Stimulated activated CD4-positive, alpha-beta T cell treated with anti-CD3 and anti-CD28 coated beads, Interleukin-15, amount 100 ng/mL, for 48 hours (primary cell): ENCODE measurements at regions not wholly inside any gene's neighbourhood (a gene's known extent, or its start where the extent isn't known, plus 50 kb on each side); places are given as distances from the start of the nearest gene placed in this dataset.
"Not testable (repeated sequence)": the region's sequence is repeated elsewhere in the genome, so short reads cannot be mapped to it uniquely, and the experiment has no call there.

Experiments
- DNase-seq, 2 donors: peaks; one replicate each; pipeline ENCODE4 v3.0.0-alpha.2; 2020; ENCODE audit warnings: low read depth in 2 of 2

GRCh38 chr7:50251765-50252164, 52.8 kb upstream of the IKZF1 start:
- DNase-seq, result no peak

- no peak for DNase-seq
Observed at GRCh38 chr7:50246551-50246950, 58.0 kb upstream of the IKZF1 start.

DNA sequence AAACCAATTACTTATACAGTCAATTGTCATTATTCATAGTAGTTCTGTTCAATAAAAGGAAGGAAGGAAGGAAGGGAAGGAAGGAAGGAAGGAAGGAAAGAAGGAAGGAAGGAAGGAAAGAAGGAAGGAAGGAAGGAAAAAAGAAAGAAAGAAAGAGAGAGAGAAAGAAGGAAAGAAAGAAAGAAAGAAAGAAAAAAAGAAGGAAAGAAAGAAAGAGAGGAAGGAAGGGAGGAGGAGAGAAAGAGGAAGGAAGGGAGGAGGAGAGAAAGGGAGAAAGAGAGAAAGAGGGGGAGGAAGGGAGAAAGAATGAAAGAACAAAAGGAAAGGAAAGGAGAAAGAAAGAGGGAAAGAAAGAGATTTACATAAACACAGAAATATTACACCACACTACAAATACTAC, 62.4 kb upstream of the IKZF1 start:
- DNase-seq, result not testable (repeated sequence)

DNA sequence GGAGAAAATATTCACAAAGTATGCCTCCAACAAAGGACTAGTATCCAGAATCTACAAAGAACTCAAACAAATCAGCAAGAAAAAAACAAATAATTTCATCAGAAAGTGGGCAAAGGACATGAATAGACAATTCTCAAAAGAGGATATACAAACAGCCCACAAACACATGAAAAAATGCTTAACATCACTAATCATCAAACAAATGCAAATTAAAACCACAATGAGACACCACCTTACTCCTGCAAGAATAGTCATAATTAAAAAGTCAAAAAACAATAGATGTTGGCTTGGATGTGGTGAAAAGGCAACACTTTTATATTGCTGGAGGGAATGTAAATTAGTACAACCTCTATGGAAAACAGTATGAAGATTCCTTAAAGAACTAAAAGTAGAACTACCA, 63.8 kb upstream of the IKZF1 start:
- not testable (repeated sequence) for DNase-seq

DNA sequence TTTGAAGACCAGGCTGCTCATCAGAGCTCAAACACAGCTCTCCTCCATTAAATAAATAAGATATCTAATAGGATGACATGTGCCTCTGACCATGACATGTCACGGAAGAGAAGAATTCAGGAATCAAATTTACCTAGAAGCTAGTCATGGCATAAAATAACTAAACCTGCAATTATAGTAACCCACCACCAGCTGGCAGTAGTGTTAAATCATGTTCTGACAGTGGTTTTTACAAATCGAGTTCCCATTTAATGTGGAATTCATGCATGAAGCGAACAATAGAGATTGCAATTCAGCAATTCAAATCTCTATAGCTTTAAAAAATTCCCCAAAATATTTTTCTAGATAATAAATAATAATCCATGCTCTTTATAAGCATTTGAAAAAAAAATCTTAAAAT, 74.6 kb upstream of the IKZF1 start:
- no peak for DNase-seq

GRCh38 chr7:50228148-50228547, 76.4 kb upstream of the IKZF1 start:
- DNase-seq, result no peak

- DNase-seq, result no peak
Observed at GRCh38 chr7:50227726-50228125, 76.8 kb upstream of the IKZF1 start.

DNA sequence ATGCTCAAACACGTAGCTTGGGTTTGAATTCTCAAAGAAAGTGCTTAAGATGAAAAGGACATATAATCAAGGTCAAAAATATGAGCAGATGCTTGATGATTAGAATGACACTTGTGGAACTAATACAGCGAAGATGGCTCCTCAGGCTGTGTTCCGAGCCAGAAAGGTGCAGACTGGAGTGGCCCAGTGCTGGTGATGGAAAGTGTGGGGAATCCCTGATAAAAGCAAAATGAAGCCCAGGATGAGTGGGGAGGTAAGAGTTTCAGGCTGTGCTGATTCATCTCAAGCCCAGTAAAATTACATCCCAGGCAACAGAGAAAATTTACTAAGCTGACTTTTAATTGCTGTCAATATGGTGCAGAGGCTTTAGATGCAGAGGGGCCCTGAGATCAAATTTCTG, 77.8 kb upstream of the IKZF1 start:
- no peak for DNase-seq

DNA sequence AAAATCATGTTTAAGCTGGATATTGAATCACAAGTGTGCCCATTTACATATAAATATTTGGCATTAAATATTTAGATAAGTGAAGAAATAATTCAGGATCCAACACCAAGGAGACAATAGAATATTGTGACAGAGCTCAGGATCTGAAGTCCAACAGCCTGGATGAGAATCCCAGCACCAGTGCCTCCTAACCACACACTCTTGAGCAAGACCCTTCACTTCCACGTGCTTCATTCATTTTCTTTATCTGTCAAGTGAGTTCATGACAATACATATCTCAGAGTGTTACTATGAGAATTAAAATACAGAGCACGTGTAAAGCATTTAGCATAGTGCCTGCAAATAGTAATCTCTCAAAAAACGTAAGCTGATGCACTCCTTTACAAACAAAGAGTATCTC, 78.4 kb upstream of the IKZF1 start:
- DNase-seq, result no peak

GRCh38 chr7:50221433-50221832, 83.1 kb upstream of the IKZF1 start:
- DNase-seq, result no peak

- DNase-seq, result no peak
Observed at GRCh38 chr7:50221028-50221427, 83.5 kb upstream of the IKZF1 start.

DNA sequence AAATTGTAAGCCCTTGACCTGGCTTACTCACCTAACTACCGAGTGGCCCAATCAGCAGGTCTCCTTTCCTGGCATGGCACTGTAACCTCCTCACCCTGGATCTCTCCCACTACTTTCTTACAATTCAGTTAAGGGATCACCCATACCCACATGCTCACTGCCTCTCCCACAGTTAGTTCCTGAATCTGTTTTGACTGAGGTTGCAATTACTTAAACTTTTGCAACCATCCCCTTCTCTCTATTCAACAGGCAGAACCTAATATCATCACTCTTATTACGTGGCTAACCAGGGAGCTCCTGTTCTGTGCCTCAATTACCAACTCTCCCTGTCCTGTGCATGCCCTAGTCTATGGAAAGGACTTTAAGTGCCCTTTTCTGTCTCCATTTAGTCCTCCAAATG, 84.2 kb upstream of the IKZF1 start:
- no peak for DNase-seq

DNA sequence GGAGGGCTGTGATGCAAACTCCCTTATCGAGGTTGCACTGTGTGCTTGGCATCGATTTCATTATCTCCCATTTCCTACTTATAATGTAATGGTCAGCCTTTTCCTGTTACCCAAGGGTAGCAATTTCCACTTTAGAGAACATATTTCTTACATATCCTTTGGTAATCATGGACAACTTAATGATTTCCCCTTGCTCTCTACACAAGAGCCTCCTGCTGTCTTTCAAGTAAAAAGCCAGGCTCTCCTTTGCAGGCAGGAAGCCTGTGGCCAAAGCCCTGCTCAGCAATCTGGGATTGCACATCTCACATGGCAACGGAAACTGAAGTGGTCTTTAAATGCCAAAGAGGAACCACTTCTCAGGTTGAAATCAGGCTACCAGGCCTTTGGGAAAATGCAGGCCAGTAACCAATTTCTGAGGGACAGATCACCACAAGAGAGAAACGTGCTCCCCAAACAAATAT, 86.7 kb upstream of the IKZF1 start:
- DNase-seq, result no peak

DNA sequence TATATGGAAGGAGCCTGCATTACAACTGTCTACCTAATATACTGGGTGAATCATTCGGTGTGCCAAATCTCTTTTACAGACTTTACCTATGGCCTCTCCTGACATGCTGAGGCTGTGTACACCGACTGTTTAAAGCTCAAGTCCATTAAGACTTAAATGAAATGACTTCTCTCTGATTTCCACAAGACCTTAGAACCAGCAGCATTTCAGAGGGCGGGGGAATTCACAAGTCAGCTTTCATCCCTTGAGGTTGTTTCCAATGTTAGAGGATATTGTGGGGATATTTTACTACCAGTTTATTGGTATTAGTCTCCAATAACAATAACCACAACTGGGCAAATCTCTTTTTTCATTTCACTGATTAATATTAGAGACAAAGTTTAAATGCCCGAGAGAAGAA, 87.1 kb upstream of the IKZF1 start:
- no peak for DNase-seq

DNA sequence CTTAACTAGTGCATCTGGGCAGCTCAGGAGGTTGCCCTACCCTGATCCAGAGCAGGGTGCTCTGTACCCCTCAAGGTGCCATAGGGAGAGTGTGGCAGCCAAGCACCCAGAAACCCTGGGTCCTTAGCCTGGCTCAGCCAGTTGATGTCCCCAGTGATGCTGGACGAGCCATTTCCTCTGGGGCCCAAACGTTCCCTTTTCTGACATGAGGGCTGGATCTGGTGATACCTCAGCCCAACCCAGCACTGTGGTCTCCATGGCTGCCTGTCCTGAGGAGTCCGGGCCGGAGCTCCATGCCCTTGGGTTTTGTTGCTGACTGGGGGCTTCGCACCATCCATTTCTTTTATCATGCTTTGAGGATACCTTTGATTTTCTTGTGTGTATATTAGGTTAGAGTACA, 87.9 kb upstream of the IKZF1 start:
- no peak for DNase-seq

- DNase-seq, result no peak
Observed at GRCh38 chr7:50214771-50215170, 89.7 kb upstream of the IKZF1 start.

DNA sequence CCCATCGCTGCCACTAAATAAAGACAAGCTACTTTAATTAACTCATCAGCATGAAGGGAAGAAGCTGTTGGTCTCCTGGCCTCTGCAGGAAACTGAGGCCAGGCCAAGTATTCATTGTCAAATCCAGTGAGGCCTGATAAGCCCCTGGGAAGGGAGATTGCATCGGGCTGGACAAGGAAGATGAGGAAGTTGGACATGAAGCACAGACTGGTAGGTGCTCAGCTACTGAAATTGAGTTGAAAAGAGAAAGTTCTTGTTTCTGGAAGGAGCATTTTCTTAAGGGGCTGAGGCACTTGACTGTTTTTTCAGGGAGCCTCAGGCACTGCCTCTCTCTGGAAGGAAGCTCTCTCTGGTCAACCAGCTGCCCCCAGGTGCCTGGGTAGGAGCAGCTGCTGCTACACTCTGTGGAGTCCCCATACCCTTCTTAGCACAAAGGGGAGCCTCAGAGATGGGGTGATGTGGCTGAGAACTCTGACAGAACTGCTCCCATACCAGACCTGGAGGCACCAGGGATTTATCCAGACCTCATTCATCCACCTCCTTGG, 90.3 kb upstream of the IKZF1 start:
- DNase-seq, result no peak

GRCh38 chr7:50213622-50214017, 90.9 kb upstream of the IKZF1 start:
- no peak for DNase-seq

GRCh38 chr7:50212666-50213621, 91.6 kb upstream of the IKZF1 start:
- DNase-seq, result no peak

- DNase-seq, result no peak
Observed at GRCh38 chr7:50212016-50212325, 92.5 kb upstream of the IKZF1 start.

- DNase-seq, result no peak
Observed at GRCh38 chr7:50211130-50212015, 93.1 kb upstream of the IKZF1 start.

- no peak for DNase-seq
Observed at GRCh38 chr7:50210706-50211115, 93.8 kb upstream of the IKZF1 start.
